GM23248 (cell line): ENCODE measurements at regions not wholly inside any gene's neighbourhood (a gene's known extent, or its start where the extent isn't known, plus 50 kb on each side); places are given as distances from the start of the nearest gene placed in this dataset.

Source experiments
- DNase-seq: peaks from one replicate; pipeline ENCODE4 v3.0.0-alpha.2; 2015
- H2AFZ ChIP-seq: fragments of 200-600 bp; sonication (generic); 2 replicates; pipeline ENCODE4 v1.6.1; 2016; ENCODE audit warnings: antibody characterized with exemption
- H3F3A ChIP-seq: fragments of 200-600 bp; sonication (generic); 2 replicates; pipeline ENCODE4 v1.6.1; 2016; ENCODE audit warnings: mild to moderate bottlenecking, antibody characterized with exemption, mixed run types; ENCODE audit not compliant: insufficient read depth
- H3K27ac ChIP-seq: fragments of 200-600 bp; sonication (generic); 2 replicates; pipeline ENCODE4 v1.5.1; 2016; ENCODE audit warnings: mild to moderate bottlenecking
- H3K27me3 ChIP-seq: fragments of 200-600 bp; sonication (generic); replicated peaks from 2 replicates; pipeline ENCODE4 v1.6.1; 2016; ENCODE audit warnings: mild to moderate bottlenecking; ENCODE audit not compliant: insufficient read depth
- H3K36me3 ChIP-seq: fragments of 200-600 bp; sonication (generic); 2 replicates; pipeline ENCODE4 v1.6.1; 2016; ENCODE audit warnings: low read depth, mild to moderate bottlenecking
- H3K4me1 ChIP-seq: fragments of 200-600 bp; sonication (generic); 2 replicates; pipeline ENCODE4 v1.6.1; 2016; ENCODE audit warnings: mild to moderate bottlenecking; ENCODE audit not compliant: insufficient read depth
- H3K4me2 ChIP-seq: fragments of 200-600 bp; sonication (generic); one replicate; pipeline ENCODE4 v1.6.1; 2016; ENCODE audit warnings: mild to moderate bottlenecking; ENCODE audit not compliant: unreplicated experiment
- H3K4me3 ChIP-seq: fragments of 200-600 bp; sonication (generic); 2 replicates; pipeline ENCODE4 v1.5.1; 2016; ENCODE audit warnings: mild to moderate bottlenecking
- H3K79me2 ChIP-seq: fragments of 200-600 bp; sonication (generic); 2 replicates; pipeline ENCODE4 v1.6.1; 2016; ENCODE audit warnings: mild to moderate bottlenecking; ENCODE audit not compliant: insufficient read depth
- H3K9ac ChIP-seq: fragments of 200-600 bp; sonication (generic); 2 replicates; pipeline ENCODE4 v1.6.1; 2016; ENCODE audit warnings: mild to moderate bottlenecking
- H3K9me2 ChIP-seq: fragments of 200-600 bp; sonication (generic); 2 replicates; pipeline ENCODE4 v1.6.1; 2016; ENCODE audit warnings: mixed run types, mild to moderate bottlenecking, moderate library complexity; ENCODE audit not compliant: insufficient read depth
- H3K9me3 ChIP-seq: fragments of 200-600 bp; sonication (generic); one replicate; pipeline ENCODE4 v1.6.1; 2017; ENCODE audit warnings: low read depth
- H4K20me1 ChIP-seq: fragments of 200-600 bp; sonication (generic); 2 replicates; pipeline ENCODE4 v1.6.0; 2016; ENCODE audit not compliant: insufficient read depth
- EZH2 ChIP-seq: fragments of 200-600 bp; sonication (generic); IDR thresholded peaks from 2 replicates; pipeline ENCODE4 v1.6.1; 2018; ENCODE audit warnings: antibody characterized with exemption, mild to moderate bottlenecking; ENCODE audit not compliant: insufficient read depth, poor library complexity, severe bottlenecking
- EZH2phosphoT487 ChIP-seq: fragments of 200-600 bp; sonication (generic); IDR thresholded peaks from 2 replicates; pipeline ENCODE4 v1.6.1; 2018; ENCODE audit warnings: antibody characterized with exemption, moderate library complexity, mild to moderate bottlenecking, low read depth; ENCODE audit not compliant: insufficient read depth
- WGBS, 2 experiments: methylation state at CpG; one replicate each; pipeline ENCODE4 v1.1.6; 2015 to 2017; ENCODE audit warnings: low lambda C conversion rate in 2 of 2, low coverage in 1 of 2; ENCODE audit errors: missing lambda C conversion rate in 2 of 2; 5-methylcytosine and 5-hydroxymethylcytosine counted together
- in situ Hi-C: fragments of 300-500 bp; cut with MboI; formaldehyde crosslinking; loops from 2 replicates; pipeline ENCODE4 v1.15.0; 2020

- H3K4me2 ChIP-seq: no peak overlapping the region
- H3K9ac ChIP-seq: no peak overlapping the region
- DNase-seq: peak; percentile 47
- no peaks in the 10 kb centered on the region for H3K36me3 ChIP-seq
- H3K9me2 ChIP-seq: no peaks in the 10 kb centered on the region
- H3K27me3 ChIP-seq: peaks cover 67% of the 10 kb centered on the region
- no peaks in the 10 kb centered on the region for H3K9me3 ChIP-seq
- H3K4me3 ChIP-seq: no peak overlapping the region
- H4K20me1 ChIP-seq: no peaks in the 10 kb centered on the region
- in situ Hi-C loops: no loop called here
- H3K4me1 ChIP-seq: no peaks in the 10 kb centered on the region
- 42 to 43% methylated on average over 12 of the region's 12 CpGs for WGBS, 2 experiments
- H2AFZ ChIP-seq: no peak overlapping the region
- no peaks in the 10 kb centered on the region for H3K79me2 ChIP-seq
- TF ChIP-seq EZH2phosphoT487 (no peak), EZH2 (no peak)
- H3F3A ChIP-seq: no peaks in the 10 kb centered on the region
- no peak overlapping the region for H3K27ac ChIP-seq
Measured at GRCh38 chr16:86118467-86119307, 219.7 kb downstream of the IRF8 start.

- Histone ChIP-seq H3K9me2 (no peaks in the 10 kb centered on the region), H3K4me2 (no peak overlapping the region), H3K79me2 (no peaks in the 10 kb centered on the region), H2AFZ (no peak overlapping the region), H3K36me3 (no peaks in the 10 kb centered on the region), H3K4me1 (no peaks in the 10 kb centered on the region), H3K4me3 (no peak overlapping the region), H4K20me1 (no peaks in the 10 kb centered on the region), H3K27ac (no peak overlapping the region), H3K9ac (no peak overlapping the region), H3K27me3 (peaks cover 84% of the 10 kb centered on the region), H3F3A (no peaks in the 10 kb centered on the region), H3K9me3 (no peaks in the 10 kb centered on the region)
- in situ Hi-C loops: no loop called here
- 42 to 46% methylated on average over 8 of the region's 8 CpGs for WGBS, 2 experiments
- TF ChIP-seq EZH2 (no peak), EZH2phosphoT487 (no peak)
- peak; percentile 29 for DNase-seq
Measured at GRCh38 chr16:86120201-86121192, 221.5 kb downstream of the IRF8 start.

- TF ChIP-seq EZH2 (no peak), EZH2phosphoT487 (no peak)
- no peak overlapping the region for H3K4me3 ChIP-seq
- H3K9me2 ChIP-seq: no peaks in the 10 kb centered on the region
- H3K27me3 ChIP-seq: peaks cover 91% of the 10 kb centered on the region
- H3K9me3 ChIP-seq: no peaks in the 10 kb centered on the region
- no peaks in the 10 kb centered on the region for H3F3A ChIP-seq
- no peak for DNase-seq
- H4K20me1 ChIP-seq: no peaks in the 10 kb centered on the region
- in situ Hi-C loops: no loop called here
- no peaks in the 10 kb centered on the region for H3K36me3 ChIP-seq
- H3K79me2 ChIP-seq: no peaks in the 10 kb centered on the region
- no peak overlapping the region for H2AFZ ChIP-seq
- no peak overlapping the region for H3K9ac ChIP-seq
- no peaks in the 10 kb centered on the region for H3K4me1 ChIP-seq
- no peak overlapping the region for H3K4me2 ChIP-seq
- WGBS, 2 experiments: 26% methylated on average over 3 of the region's 3 CpGs; no CpG with 5 or more reads in 1 of the 2 experiments
- H3K27ac ChIP-seq: no peak overlapping the region
Measured at GRCh38 chr16:86121374-86122010, 222.5 kb downstream of the IRF8 start.

GRCh38 chr16:86122681-86123342 is 223.8 kb downstream of the IRF8 start:
- Histone ChIP-seq H3K79me2 (no peaks in the 10 kb centered on the region), H2AFZ (no peak overlapping the region), H3K4me1 (no peaks in the 10 kb centered on the region), H3K9ac (no peak overlapping the region), H3K9me2 (no peaks in the 10 kb centered on the region), H3F3A (no peaks in the 10 kb centered on the region), H3K27ac (no peak overlapping the region), H3K27me3 (peaks cover 90% of the 10 kb centered on the region), H3K9me3 (no peaks in the 10 kb centered on the region), H3K4me2 (no peak overlapping the region), H3K36me3 (no peaks in the 10 kb centered on the region), H3K4me3 (no peak overlapping the region), H4K20me1 (no peaks in the 10 kb centered on the region)
- no peak for TF ChIP-seq EZH2phosphoT487
- TF ChIP-seq EZH2: no peak
- in situ Hi-C loops: no loop called here
- 37 to 45% methylated on average over 14 of the region's 15 CpGs for WGBS, 2 experiments
- no peak for DNase-seq
